ENCODE measurements at regions not wholly inside any gene's neighbourhood (a gene's known extent, or its start where the extent isn't known, plus 50 kb on each side); places are given as distances from the start of the nearest gene placed in this dataset.
A peak's percentile ranks its signal among the peaks of the same experiment; 100 is the strongest.

- H3K23ac ChIP-seq (ENCODE audit: low read length): no peak overlapping the region
- no peak overlapping the region for H3K27ac ChIP-seq (ENCODE audit: low read depth, low read length)
- no peak overlapping the region for H4K5ac ChIP-seq (ENCODE audit: low read length)
- H3K4me1 ChIP-seq (ENCODE audit: control insufficient read depth, low read depth, low read length): peaks cover under 1% of the 10 kb centered on the region
- no peak overlapping the region for H3K4me3 ChIP-seq (ENCODE audit: low read length)
- no peaks in the 10 kb centered on the region for H3K79me1 ChIP-seq (ENCODE audit: low read length)
- no peak overlapping the region for H3K4ac ChIP-seq (ENCODE audit: low read depth, low read length)
- no peak overlapping the region for H3K9ac ChIP-seq (ENCODE audit: low read length)
- no peaks in the 10 kb centered on the region for H3K36me3 ChIP-seq (ENCODE audit: control insufficient read depth, insufficient read depth, low read length)
- H3K79me2 ChIP-seq (ENCODE audit: control insufficient read depth, insufficient read depth, low read length): no peaks in the 10 kb centered on the region
- H2AK5ac ChIP-seq (ENCODE audit: low read length): no peak overlapping the region
- H3K4me2 ChIP-seq (ENCODE audit: low read length): no peak overlapping the region
- H2BK5ac ChIP-seq (ENCODE audit: low read length): no peak overlapping the region
- WGBS (ENCODE audit: extremely low coverage, insufficient coverage, low lambda C conversion rate): no CpG with 5 or more reads among the region's 2 CpGs
- H3K56ac ChIP-seq (ENCODE audit: low read length): no peak overlapping the region
- H4K8ac ChIP-seq (ENCODE audit: low read depth, low read length): no peak overlapping the region
- H2BK120ac ChIP-seq (ENCODE audit: low read depth, low read length): no peak overlapping the region
- peak; percentile 83 for DNase-seq
- no peak overlapping the region for H2BK15ac ChIP-seq (replicated peaks; ENCODE audit: low read depth)
- no peak overlapping the region for H3K18ac ChIP-seq (ENCODE audit: low read length)
- H3K27me3 ChIP-seq (ENCODE audit: insufficient read depth, low read length, poor library complexity): no peaks in the 10 kb centered on the region
Measured at GRCh38 chr1:22229379-22229778, 86.5 kb upstream of the WNT4 start.

GRCh38 chr1:22231068-22231593, 88.2 kb upstream of the WNT4 start:
- H3K27me3 ChIP-seq (ENCODE audit: insufficient read depth, low read length, poor library complexity): no peaks in the 10 kb centered on the region
- H3K36me3 ChIP-seq (ENCODE audit: control insufficient read depth, insufficient read depth, low read length): no peaks in the 10 kb centered on the region
- no peak overlapping the region for H2BK120ac ChIP-seq (ENCODE audit: low read depth, low read length)
- no peak overlapping the region for H3K18ac ChIP-seq (ENCODE audit: low read length)
- H3K56ac ChIP-seq (ENCODE audit: low read length): no peak overlapping the region
- no peak overlapping the region for H4K5ac ChIP-seq (ENCODE audit: low read length)
- peaks cover 2% of the 10 kb centered on the region for H3K4me1 ChIP-seq (ENCODE audit: control insufficient read depth, low read depth, low read length)
- no peak overlapping the region for H3K4me2 ChIP-seq (ENCODE audit: low read length)
- H3K4ac ChIP-seq (ENCODE audit: low read depth, low read length): no peak overlapping the region
- H2BK5ac ChIP-seq (ENCODE audit: low read length): no peak overlapping the region
- H3K4me3 ChIP-seq (ENCODE audit: low read length): no peak overlapping the region
- no peaks in the 10 kb centered on the region for H3K79me1 ChIP-seq (ENCODE audit: low read length)
- no peak overlapping the region for H3K27ac ChIP-seq (ENCODE audit: low read depth, low read length)
- no peak overlapping the region for H3K9ac ChIP-seq (ENCODE audit: low read length)
- H4K8ac ChIP-seq (ENCODE audit: low read depth, low read length): no peak overlapping the region
- no peak overlapping the region for H2AK5ac ChIP-seq (ENCODE audit: low read length)
- no peaks in the 10 kb centered on the region for H3K79me2 ChIP-seq (ENCODE audit: control insufficient read depth, insufficient read depth, low read length)
- no peak overlapping the region for H3K23ac ChIP-seq (ENCODE audit: low read length)
- WGBS (ENCODE audit: extremely low coverage, insufficient coverage, low lambda C conversion rate): no CpG with 5 or more reads among the region's 3 CpGs
- H2BK15ac ChIP-seq (replicated peaks; ENCODE audit: low read depth): no peak overlapping the region
- no peak for DNase-seq

- Histone ChIP-seq H3K18ac (ENCODE audit: low read length) (no peak overlapping the region), H3K9ac (ENCODE audit: low read length) (no peak overlapping the region), H2BK5ac (ENCODE audit: low read length) (no peak overlapping the region), H3K4me1 (ENCODE audit: control insufficient read depth, low read depth, low read length) (peaks cover 2% of the 10 kb centered on the region), H3K4me2 (ENCODE audit: low read length) (no peak overlapping the region), H3K4ac (ENCODE audit: low read depth, low read length) (no peak overlapping the region), H2BK15ac (replicated peaks; ENCODE audit: low read depth) (no peak overlapping the region), H3K4me3 (ENCODE audit: low read length) (no peak overlapping the region), H4K5ac (ENCODE audit: low read length) (no peak overlapping the region), H4K8ac (ENCODE audit: low read depth, low read length) (no peak overlapping the region), H3K79me2 (ENCODE audit: control insufficient read depth, insufficient read depth, low read length) (no peaks in the 10 kb centered on the region), H3K79me1 (ENCODE audit: low read length) (no peaks in the 10 kb centered on the region), H2BK120ac (ENCODE audit: low read depth, low read length) (no peak overlapping the region), H3K27ac (ENCODE audit: low read depth, low read length) (no peak overlapping the region), H3K27me3 (ENCODE audit: insufficient read depth, low read length, poor library complexity) (no peaks in the 10 kb centered on the region), H2AK5ac (ENCODE audit: low read length) (no peak overlapping the region), H3K36me3 (ENCODE audit: control insufficient read depth, insufficient read depth, low read length) (no peaks in the 10 kb centered on the region), H3K23ac (ENCODE audit: low read length) (no peak overlapping the region), H3K56ac (ENCODE audit: low read length) (no peak overlapping the region)
- no peak for DNase-seq
- whole genome bisulfite sequencing (ENCODE audit: extremely low coverage, insufficient coverage, low lambda C conversion rate): no CpG with 5 or more reads among the region's 6 CpGs
Measured at GRCh38 chr1:22231995-22232690, 89.2 kb upstream of the WNT4 start.

DNA sequence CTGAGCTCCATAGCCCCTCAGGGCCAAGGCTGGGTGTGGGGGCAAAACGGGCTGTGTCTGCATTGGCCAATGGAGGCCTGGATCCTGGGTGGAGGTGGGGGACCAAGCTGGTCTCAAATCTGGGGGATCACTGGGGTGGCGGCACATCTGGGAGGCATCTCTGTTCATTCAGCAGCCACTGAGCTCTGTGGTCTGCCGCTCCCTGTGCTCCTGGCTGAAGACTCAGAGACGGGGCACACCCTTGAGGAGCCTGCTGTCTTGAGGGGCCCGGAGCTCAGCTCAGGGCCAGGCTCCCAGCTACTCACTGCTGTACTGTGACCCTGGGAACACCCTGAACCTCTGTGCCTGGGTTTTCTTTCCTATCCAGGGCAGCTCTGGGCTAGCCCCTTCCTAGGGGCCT, 90.3 kb upstream of the WNT4 start:
- no peak overlapping the region for H4K5ac ChIP-seq (ENCODE audit: low read length)
- H3K79me2 ChIP-seq (ENCODE audit: control insufficient read depth, insufficient read depth, low read length): no peaks in the 10 kb centered on the region
- H3K4me3 ChIP-seq (ENCODE audit: low read length): no peak overlapping the region
- DNase-seq: no peak
- no peak overlapping the region for H4K8ac ChIP-seq (ENCODE audit: low read depth, low read length)
- no peak overlapping the region for H2BK5ac ChIP-seq (ENCODE audit: low read length)
- no peak overlapping the region for H3K9ac ChIP-seq (ENCODE audit: low read length)
- WGBS (ENCODE audit: extremely low coverage, insufficient coverage, low lambda C conversion rate): no CpG with 5 or more reads among the region's 5 CpGs
- peaks cover 2% of the 10 kb centered on the region for H3K4me1 ChIP-seq (ENCODE audit: control insufficient read depth, low read depth, low read length)
- H3K23ac ChIP-seq (ENCODE audit: low read length): no peak overlapping the region
- H2BK15ac ChIP-seq (replicated peaks; ENCODE audit: low read depth): no peak overlapping the region
- no peak overlapping the region for H3K18ac ChIP-seq (ENCODE audit: low read length)
- no peaks in the 10 kb centered on the region for H3K79me1 ChIP-seq (ENCODE audit: low read length)
- no peak overlapping the region for H3K56ac ChIP-seq (ENCODE audit: low read length)
- no peak overlapping the region for H2BK120ac ChIP-seq (ENCODE audit: low read depth, low read length)
- H3K27me3 ChIP-seq (ENCODE audit: insufficient read depth, low read length, poor library complexity): no peaks in the 10 kb centered on the region
- H3K4me2 ChIP-seq (ENCODE audit: low read length): no peak overlapping the region
- no peaks in the 10 kb centered on the region for H3K36me3 ChIP-seq (ENCODE audit: control insufficient read depth, insufficient read depth, low read length)
- no peak overlapping the region for H2AK5ac ChIP-seq (ENCODE audit: low read length)
- no peak overlapping the region for H3K4ac ChIP-seq (ENCODE audit: low read depth, low read length)
- no peak overlapping the region for H3K27ac ChIP-seq (ENCODE audit: low read depth, low read length)

GRCh38 chr1:22234476-22235030, 91.7 kb upstream of the WNT4 start:
- H3K9ac ChIP-seq (ENCODE audit: low read length): no peak overlapping the region
- H3K79me2 ChIP-seq (ENCODE audit: control insufficient read depth, insufficient read depth, low read length): no peaks in the 10 kb centered on the region
- H3K4me2 ChIP-seq (ENCODE audit: low read length): no peak overlapping the region
- DNase-seq: no peak
- H3K23ac ChIP-seq (ENCODE audit: low read length): no peak overlapping the region
- no CpG with 5 or more reads among the region's 4 CpGs for WGBS (ENCODE audit: extremely low coverage, insufficient coverage, low lambda C conversion rate)
- no peak overlapping the region for H2BK15ac ChIP-seq (replicated peaks; ENCODE audit: low read depth)
- H2AK5ac ChIP-seq (ENCODE audit: low read length): no peak overlapping the region
- no peak overlapping the region for H3K4me3 ChIP-seq (ENCODE audit: low read length)
- no peak overlapping the region for H2BK5ac ChIP-seq (ENCODE audit: low read length)
- no peaks in the 10 kb centered on the region for H3K36me3 ChIP-seq (ENCODE audit: control insufficient read depth, insufficient read depth, low read length)
- H3K4me1 ChIP-seq (ENCODE audit: control insufficient read depth, low read depth, low read length): peaks cover 2% of the 10 kb centered on the region
- no peak overlapping the region for H3K4ac ChIP-seq (ENCODE audit: low read depth, low read length)
- no peak overlapping the region for H4K5ac ChIP-seq (ENCODE audit: low read length)
- no peak overlapping the region for H2BK120ac ChIP-seq (ENCODE audit: low read depth, low read length)
- H3K56ac ChIP-seq (ENCODE audit: low read length): no peak overlapping the region
- H4K8ac ChIP-seq (ENCODE audit: low read depth, low read length): no peak overlapping the region
- H3K18ac ChIP-seq (ENCODE audit: low read length): no peak overlapping the region
- H3K27ac ChIP-seq (ENCODE audit: low read depth, low read length): no peak overlapping the region
- H3K79me1 ChIP-seq (ENCODE audit: low read length): no peaks in the 10 kb centered on the region
- no peaks in the 10 kb centered on the region for H3K27me3 ChIP-seq (ENCODE audit: insufficient read depth, low read length, poor library complexity)

All from mesendoderm (in vitro differentiated cells).